ENCODE measurements at regions not wholly inside any gene's neighbourhood (a gene's known extent, or its start where the extent isn't known, plus 50 kb on each side); places are given as distances from the start of the nearest gene placed in this dataset.
A peak's percentile ranks its signal among the peaks of the same experiment; 100 is the strongest.
"Not testable (repeated sequence)": the region's sequence is repeated elsewhere in the genome, so short reads cannot be mapped to it uniquely, and the experiment has no call there.

DNA sequence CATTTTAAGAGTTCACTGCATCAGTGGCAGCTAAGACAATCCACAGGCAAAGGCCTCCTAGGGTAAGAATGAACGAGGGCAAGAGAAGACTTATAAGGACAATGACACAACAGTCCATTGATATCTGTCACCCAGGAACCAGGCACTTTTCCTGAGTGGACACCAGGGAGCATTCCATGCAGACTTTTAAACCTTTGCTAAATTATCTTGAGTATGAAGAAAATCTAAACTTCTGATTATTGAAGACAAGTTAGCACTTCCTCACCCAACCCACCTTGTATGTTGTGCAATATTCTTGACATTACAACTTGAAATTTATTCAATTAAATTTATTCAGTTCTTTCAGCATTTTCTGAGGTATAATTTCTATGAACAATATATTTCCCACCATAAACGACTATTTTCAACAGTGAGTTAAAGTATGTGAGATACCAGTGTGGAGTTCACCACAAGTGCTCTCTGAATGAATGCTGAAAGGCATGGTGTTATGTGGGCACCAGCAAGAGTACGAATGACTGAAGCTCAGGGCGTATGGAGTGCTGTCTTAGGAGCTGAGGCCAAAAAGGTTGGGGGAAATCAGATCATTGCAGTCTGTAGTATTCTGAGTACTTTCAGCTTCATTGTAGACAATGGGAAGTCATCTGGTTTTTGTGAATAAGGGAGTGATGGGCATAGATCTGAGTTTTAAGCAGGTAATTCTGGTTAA, 124.3 kb upstream of the LMNTD1 start:
- no peak for DNase-seq
- Histone ChIP-seq H3K27ac (no peak overlapping the region), H3K9me3 (no peaks in the 10 kb centered on the region), H3K36me3 (no peaks in the 10 kb centered on the region), H3K4me1 (no peaks in the 10 kb centered on the region), H3K4me3 (no peak overlapping the region), H3K27me3 (no peaks in the 10 kb centered on the region)
- TF ChIP-seq, protein P1, sequence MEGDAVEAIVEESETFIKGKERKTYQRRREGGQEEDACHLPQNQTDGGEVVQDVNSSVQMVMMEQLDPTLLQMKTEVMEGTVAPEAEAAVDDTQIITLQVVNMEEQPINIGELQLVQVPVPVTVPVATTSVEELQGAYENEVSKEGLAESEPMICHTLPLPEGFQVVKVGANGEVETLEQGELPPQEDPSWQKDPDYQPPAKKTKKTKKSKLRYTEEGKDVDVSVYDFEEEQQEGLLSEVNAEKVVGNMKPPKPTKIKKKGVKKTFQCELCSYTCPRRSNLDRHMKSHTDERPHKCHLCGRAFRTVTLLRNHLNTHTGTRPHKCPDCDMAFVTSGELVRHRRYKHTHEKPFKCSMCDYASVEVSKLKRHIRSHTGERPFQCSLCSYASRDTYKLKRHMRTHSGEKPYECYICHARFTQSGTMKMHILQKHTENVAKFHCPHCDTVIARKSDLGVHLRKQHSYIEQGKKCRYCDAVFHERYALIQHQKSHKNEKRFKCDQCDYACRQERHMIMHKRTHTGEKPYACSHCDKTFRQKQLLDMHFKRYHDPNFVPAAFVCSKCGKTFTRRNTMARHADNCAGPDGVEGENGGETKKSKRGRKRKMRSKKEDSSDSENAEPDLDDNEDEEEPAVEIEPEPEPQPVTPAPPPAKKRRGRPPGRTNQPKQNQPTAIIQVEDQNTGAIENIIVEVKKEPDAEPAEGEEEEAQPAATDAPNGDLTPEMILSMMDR (IDR thresholded peaks at IDR 0.05): peak; percentile 31
- intact Hi-C loops (cut with DNase I): no loop called here
- ATAC-seq: no peak

DNA sequence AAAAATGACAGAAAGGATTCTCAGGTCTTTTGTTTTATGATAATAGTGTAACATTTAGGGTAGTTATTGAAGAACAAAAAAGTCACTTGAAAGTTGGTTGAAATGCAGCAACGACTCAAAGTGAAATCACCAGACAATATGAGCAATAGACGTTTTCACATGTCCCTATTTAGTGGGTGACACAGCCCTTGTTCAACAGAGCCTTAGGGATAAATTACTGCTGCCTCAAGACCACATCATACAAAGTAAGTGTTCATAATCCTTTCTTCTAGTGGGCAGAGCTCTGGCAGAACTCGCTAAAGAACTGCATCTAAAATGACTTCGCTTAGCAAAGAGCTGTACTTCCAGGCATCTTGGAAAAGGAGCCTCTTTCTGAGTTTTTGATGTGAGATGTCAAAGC, 128.5 kb upstream of the LMNTD1 start:
- TF ChIP-seq, protein P1 (IDR thresholded peaks at IDR 0.05): no peak
- H3K4me3 ChIP-seq: no peak overlapping the region
- no peaks in the 10 kb centered on the region for H3K27me3 ChIP-seq
- H3K27ac ChIP-seq: no peak overlapping the region
- no peaks in the 10 kb centered on the region for H3K36me3 ChIP-seq
- DNase-seq (no peak), ATAC-seq (no peak)
- intact Hi-C loops (cut with DNase I): no loop called here
- no peaks in the 10 kb centered on the region for H3K4me1 ChIP-seq
- no peaks in the 10 kb centered on the region for H3K9me3 ChIP-seq

DNA sequence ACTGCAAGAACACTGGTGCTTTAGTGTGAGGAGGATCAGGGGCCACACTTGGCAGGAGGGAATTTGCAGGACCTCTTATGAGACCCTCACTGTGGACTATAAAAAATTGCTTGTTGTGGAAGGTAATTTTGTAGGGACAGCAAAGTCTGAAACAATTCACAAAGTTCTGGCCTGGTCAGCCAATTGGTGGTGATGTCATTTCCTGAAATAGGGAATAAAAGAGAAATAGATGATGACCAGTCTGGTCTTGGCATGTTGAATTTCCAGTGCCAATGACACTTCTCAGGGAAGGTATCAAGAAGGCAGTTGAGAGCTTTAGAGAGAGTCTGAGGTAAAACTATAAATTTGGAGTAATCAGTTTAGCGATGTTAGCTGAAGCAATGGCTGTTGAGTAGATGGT, 129.3 kb upstream of the LMNTD1 start:
- H3K27ac ChIP-seq: no peak overlapping the region
- no peak overlapping the region for H3K4me3 ChIP-seq
- no peaks in the 10 kb centered on the region for H3K27me3 ChIP-seq
- H3K36me3 ChIP-seq: no peaks in the 10 kb centered on the region
- no peak for DNase-seq
- H3K4me1 ChIP-seq: no peaks in the 10 kb centered on the region
- TF ChIP-seq, protein P1 (IDR thresholded peaks at IDR 0.05): no peak
- no peaks in the 10 kb centered on the region for H3K9me3 ChIP-seq
- no peak for ATAC-seq
- intact Hi-C loops (cut with DNase I): no loop called here

DNA sequence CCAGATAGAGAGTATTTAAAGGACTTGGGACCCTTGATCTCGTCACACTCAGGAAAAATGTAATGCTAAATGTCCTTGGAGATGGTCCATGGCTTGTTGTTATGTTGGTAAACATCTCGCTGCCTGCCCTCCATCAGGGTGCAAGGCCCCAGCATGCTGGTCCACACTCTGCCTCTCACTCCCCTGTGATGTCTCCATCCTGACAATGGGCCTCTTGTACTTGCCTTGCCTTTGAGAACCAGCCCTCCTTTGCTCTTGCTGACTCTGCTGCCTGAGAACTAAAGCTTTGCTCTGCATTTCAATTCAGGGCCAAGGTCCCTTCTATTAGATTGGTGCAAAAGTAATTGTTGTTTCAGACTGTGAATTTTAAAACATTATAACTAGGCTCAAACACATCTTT, 131.0 kb upstream of the LMNTD1 start:
- no peak overlapping the region for H3K27ac ChIP-seq
- TF ChIP-seq, protein P1 (IDR thresholded peaks at IDR 0.05): no peak
- no peak for ATAC-seq
- no peak for DNase-seq
- intact Hi-C loops (cut with DNase I): no loop called here
- no peaks in the 10 kb centered on the region for H3K4me1 ChIP-seq
- no peaks in the 10 kb centered on the region for H3K36me3 ChIP-seq
- H3K9me3 ChIP-seq: no peaks in the 10 kb centered on the region
- H3K27me3 ChIP-seq: no peaks in the 10 kb centered on the region
- no peak overlapping the region for H3K4me3 ChIP-seq

DNA sequence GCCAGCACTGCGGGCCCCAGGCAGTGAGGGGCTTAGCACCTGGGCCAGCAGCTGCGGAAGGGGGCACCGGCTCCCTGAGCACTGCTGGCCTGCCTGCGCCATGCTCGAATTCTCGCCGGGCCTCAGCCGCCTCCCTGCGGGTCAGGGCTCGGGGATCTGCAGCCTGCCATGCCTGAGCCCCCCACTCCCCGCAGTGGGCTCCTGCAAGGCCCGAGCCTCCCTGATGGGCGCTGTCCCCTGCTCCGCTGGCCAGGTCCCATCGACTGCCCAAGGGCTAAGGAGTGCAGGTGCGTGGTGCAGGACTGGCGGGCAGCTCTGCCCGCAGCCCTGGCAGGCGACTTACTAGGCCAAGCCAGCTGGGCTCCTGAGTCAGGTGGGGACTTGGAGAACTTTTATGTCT, 133.3 kb upstream of the LMNTD1 start:
- Histone ChIP-seq H3K4me1 (no peaks in the 10 kb centered on the region), H3K9me3 (no peaks in the 10 kb centered on the region), H3K27ac (no peak overlapping the region), H3K27me3 (no peaks in the 10 kb centered on the region), H3K4me3 (no peak overlapping the region), H3K36me3 (no peaks in the 10 kb centered on the region)
- TF ChIP-seq, protein P1 (IDR thresholded peaks at IDR 0.05): no peak
- intact Hi-C loops (cut with DNase I): no loop called here
- DNase-seq (no peak), ATAC-seq (no peak)

DNA sequence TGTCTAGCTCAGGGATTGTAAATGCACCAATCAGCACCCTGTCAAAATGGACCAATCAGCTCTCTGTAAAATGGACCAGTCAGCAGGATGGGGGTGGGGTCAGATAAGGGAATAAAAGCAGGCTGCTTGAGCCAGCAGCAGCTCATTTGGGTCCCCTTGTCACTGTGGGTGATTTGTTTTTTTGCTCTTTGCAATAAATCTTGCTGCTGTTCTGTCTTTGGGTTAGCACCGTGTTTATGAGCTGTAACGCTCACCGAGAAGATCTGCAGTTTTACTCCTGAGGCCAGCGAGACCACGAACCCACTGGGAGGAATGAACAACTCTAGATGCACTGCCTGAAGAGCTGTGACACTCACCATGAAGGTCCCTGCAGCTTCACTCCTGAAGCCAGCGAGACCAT, 134.1 kb upstream of the LMNTD1 start:
- no peaks in the 10 kb centered on the region for H3K9me3 ChIP-seq
- intact Hi-C loops (cut with DNase I): no loop called here

DNA sequence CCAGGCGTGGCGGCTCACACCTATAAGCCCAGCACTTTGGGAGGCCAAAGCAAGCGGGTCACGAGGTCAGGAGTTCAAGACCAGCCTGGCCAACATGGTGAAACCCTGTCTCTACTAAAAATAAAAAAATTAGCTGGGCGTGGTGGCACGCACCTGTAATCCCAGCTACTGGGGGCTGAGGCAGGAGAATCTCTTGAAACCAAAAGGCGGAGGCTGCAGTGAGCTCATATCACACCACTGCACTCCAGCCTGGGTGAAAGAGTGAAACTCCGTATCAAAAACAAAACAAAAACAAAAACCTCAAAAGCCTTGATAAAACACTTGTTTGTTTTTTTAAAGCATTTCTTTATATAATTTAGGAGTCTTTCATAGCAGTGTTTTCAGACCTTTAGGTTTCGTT, 135.8 kb upstream of the LMNTD1 start:
- H3K27me3 ChIP-seq; ATAC-seq; H3K36me3 ChIP-seq; DNase-seq; H3K27ac ChIP-seq; H3K9me3 ChIP-seq; intact Hi-C loops (cut with DNase I); H3K4me3 ChIP-seq; H3K4me1 ChIP-seq: not testable (repeated sequence)

More for the DNA sequence above, 134.1 kb upstream of the LMNTD1 start:
- no peaks in the 10 kb centered on the region for H3K4me1 ChIP-seq
- TF ChIP-seq, protein P1 (IDR thresholded peaks at IDR 0.05): no peak
- no peak overlapping the region for H3K4me3 ChIP-seq
- ATAC-seq: no peak
- H3K36me3 ChIP-seq: no peaks in the 10 kb centered on the region
- H3K27ac ChIP-seq: no peak overlapping the region
- no peak for DNase-seq
- no peaks in the 10 kb centered on the region for H3K27me3 ChIP-seq
